ENCODE measurements at regions not wholly inside any gene's neighbourhood (a gene's known extent, or its start where the extent isn't known, plus 50 kb on each side); places are given as distances from the start of the nearest gene placed in this dataset.

DNA sequence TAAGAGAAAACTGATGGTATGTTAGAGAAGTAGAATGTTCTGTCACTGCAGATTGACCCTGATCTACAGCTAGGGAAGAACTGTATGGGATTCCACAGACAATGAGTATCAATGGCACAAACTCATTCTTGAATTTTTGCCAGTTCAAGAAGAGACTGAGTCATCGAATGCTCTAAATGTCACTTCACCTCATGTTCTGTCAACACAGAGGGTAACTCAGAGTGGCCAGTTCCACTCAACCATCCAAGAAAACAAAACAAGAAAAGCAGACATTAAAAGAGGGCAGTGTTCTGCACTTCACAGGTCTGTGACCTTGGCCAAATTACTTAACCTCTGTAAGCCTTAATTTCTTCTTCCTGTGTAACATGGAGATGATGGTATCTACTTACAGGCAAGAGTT is 132.2 kb upstream of the HMHB1 start (continued):
- TF ChIP-seq ZNF781 (CRISPR knock-in tag; IDR thresholded peaks at IDR 0.05; ENCODE audit: borderline replicate concordance, not compliant biosample characterization) (no peak), MED13 (CRISPR knock-in tag; IDR thresholded peaks at IDR 0.05) (no peak), ONECUT2 (CRISPR knock-in tag; IDR thresholded peaks at IDR 0.05) (no peak), ZNF350 (CRISPR knock-in tag; IDR thresholded peaks at IDR 0.05; ENCODE audit: borderline replicate concordance, low read depth) (no peak), ZNF180 (CRISPR knock-in tag; IDR thresholded peaks at IDR 0.05; ENCODE audit: borderline replicate concordance, low read depth) (no peak), ZNF224 (CRISPR knock-in tag; IDR thresholded peaks at IDR 0.05) (no peak), EP300 (IDR thresholded peaks at IDR 0.05; ENCODE audit: low read depth in 2 of 2, low read length in 2 of 2) (peak in 1 of 2 experiments; percentile 56; a peak in 1 of 4 replicates), EP300 (CRISPR knock-in tag; IDR thresholded peaks at IDR 0.05; ENCODE audit: borderline replicate concordance) (no peak), MEIS2 (CRISPR knock-in tag; IDR thresholded peaks at IDR 0.05) (no peak), IRX3 (CRISPR knock-in tag; IDR thresholded peaks at IDR 0.05; ENCODE audit: borderline replicate concordance, low read depth) (no peak), MED8 (CRISPR knock-in tag; IDR thresholded peaks at IDR 0.05; ENCODE audit: insufficient replicate concordance) (no peak), KDM5A (IDR thresholded peaks at IDR 0.05; ENCODE audit: borderline replicate concordance, low read length) (no peak), ZNF317 (CRISPR knock-in tag; IDR thresholded peaks at IDR 0.05) (no peak), IKZF1 (IDR thresholded peaks at IDR 0.05) (no peak), DNMT3B (CRISPR knock-in tag; conservative IDR thresholded peaks at IDR 0.05) (no peak), FOSL1 (CRISPR knock-in tag; IDR thresholded peaks at IDR 0.05; ENCODE audit: borderline replicate concordance) (no peak), HNRNPH1 (optimal IDR thresholded peaks at IDR 0.05; ENCODE audit: low read depth, low read length) (no peak), ZNF446 (CRISPR knock-in tag; IDR thresholded peaks at IDR 0.05) (no peak)
- TF ChIP-seq, protein P1, sequence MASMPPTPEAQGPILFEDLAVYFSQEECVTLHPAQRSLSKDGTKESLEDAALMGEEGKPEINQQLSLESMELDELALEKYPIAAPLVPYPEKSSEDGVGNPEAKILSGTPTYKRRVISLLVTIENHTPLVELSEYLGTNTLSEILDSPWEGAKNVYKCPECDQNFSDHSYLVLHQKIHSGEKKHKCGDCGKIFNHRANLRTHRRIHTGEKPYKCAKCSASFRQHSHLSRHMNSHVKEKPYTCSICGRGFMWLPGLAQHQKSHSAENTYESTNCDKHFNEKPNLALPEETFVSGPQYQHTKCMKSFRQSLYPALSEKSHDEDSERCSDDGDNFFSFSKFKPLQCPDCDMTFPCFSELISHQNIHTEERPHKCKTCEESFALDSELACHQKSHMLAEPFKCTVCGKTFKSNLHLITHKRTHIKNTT (CRISPR knock-in tag; IDR thresholded peaks at IDR 0.05), result no peak
- TF ChIP-seq, protein P2, sequence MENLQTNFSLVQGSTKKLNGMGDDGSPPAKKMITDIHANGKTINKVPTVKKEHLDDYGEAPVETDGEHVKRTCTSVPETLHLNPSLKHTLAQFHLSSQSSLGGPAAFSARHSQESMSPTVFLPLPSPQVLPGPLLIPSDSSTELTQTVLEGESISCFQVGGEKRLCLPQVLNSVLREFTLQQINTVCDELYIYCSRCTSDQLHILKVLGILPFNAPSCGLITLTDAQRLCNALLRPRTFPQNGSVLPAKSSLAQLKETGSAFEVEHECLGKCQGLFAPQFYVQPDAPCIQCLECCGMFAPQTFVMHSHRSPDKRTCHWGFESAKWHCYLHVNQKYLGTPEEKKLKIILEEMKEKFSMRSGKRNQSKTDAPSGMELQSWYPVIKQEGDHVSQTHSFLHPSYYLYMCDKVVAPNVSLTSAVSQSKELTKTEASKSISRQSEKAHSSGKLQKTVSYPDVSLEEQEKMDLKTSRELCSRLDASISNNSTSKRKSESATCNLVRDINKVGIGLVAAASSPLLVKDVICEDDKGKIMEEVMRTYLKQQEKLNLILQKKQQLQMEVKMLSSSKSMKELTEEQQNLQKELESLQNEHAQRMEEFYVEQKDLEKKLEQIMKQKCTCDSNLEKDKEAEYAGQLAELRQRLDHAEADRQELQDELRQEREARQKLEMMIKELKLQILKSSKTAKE (CRISPR knock-in tag; IDR thresholded peaks at IDR 0.05; ENCODE audit: borderline replicate concordance), result 0 out of 2 replicates have a peak, but pooled peaks have one; percentile 19
- TF ChIP-seq, protein P3, sequence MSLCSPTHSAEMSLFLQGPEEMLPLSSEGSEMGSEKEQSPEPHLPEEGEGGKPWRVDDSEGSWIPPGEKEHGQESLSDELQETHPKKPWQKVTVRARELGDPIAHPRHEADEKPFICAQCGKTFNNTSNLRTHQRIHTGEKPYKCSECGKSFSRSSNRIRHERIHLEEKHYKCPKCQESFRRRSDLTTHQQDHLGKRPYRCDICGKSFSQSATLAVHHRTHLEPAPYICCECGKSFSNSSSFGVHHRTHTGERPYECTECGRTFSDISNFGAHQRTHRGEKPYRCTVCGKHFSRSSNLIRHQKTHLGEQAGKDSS (CRISPR knock-in tag; IDR thresholded peaks at IDR 0.05; ENCODE audit: borderline replicate concordance, low read depth), result no peak
- TF ChIP-seq, protein P4, sequence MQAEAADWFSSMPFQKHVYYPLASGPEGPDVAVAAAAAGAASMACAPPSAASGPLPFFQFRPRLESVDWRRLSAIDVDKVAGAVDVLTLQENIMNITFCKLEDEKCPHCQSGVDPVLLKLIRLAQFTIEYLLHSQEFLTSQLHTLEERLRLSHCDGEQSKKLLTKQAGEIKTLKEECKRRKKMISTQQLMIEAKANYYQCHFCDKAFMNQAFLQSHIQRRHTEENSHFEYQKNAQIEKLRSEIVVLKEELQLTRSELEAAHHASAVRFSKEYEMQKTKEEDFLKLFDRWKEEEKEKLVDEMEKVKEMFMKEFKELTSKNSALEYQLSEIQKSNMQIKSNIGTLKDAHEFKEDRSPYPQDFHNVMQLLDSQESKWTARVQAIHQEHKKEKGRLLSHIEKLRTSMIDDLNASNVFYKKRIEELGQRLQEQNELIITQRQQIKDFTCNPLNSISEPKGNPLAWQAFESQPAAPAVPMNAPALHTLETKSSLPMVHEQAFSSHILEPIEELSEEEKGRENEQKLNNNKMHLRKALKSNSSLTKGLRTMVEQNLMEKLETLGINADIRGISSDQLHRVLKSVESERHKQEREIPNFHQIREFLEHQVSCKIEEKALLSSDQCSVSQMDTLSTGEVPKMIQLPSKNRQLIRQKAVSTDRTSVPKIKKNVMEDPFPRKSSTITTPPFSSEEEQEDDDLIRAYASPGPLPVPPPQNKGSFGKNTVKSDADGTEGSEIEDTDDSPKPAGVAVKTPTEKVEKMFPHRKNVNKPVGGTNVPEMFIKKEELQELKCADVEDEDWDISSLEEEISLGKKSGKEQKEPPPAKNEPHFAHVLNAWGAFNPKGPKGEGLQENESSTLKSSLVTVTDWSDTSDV (CRISPR knock-in tag; IDR thresholded peaks at IDR 0.05), result no peak

All from HepG2 (cell line).